Body of pancreas (tissue), 4 donors: ENCODE measurements at regions not wholly inside any gene's neighbourhood (a gene's known extent, or its start where the extent isn't known, plus 50 kb on each side); places are given as distances from the start of the nearest gene placed in this dataset.

ENCODE experiments used
- POLR2A ChIP-seq, 3 donors: fragments of 450-650 bp; IDR thresholded peaks; one replicate each; pipeline ENCODE4 v1.6.1; 2016; ENCODE audit warnings: antibody characterized with exemption in 3 of 3, mild to moderate bottlenecking in 2 of 3
- TF ChIP-seq, protein P1 (sequence below), 7 experiments: fragments of 450-650 bp in 4 of 7; fragments of 200-600 bp in 3 of 7; sonication (generic) in 3 of 7; IDR thresholded peaks; one replicate each; pipeline ENCODE4 v1.5.1; 2016 to 2019; ENCODE audit warnings: antibody characterized with exemption in 7 of 7

GRCh38 chr15:97517737-97518136, 442.8 kb upstream of the ARRDC4 start:
- TF ChIP-seq, protein P1, sequence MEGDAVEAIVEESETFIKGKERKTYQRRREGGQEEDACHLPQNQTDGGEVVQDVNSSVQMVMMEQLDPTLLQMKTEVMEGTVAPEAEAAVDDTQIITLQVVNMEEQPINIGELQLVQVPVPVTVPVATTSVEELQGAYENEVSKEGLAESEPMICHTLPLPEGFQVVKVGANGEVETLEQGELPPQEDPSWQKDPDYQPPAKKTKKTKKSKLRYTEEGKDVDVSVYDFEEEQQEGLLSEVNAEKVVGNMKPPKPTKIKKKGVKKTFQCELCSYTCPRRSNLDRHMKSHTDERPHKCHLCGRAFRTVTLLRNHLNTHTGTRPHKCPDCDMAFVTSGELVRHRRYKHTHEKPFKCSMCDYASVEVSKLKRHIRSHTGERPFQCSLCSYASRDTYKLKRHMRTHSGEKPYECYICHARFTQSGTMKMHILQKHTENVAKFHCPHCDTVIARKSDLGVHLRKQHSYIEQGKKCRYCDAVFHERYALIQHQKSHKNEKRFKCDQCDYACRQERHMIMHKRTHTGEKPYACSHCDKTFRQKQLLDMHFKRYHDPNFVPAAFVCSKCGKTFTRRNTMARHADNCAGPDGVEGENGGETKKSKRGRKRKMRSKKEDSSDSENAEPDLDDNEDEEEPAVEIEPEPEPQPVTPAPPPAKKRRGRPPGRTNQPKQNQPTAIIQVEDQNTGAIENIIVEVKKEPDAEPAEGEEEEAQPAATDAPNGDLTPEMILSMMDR (IDR thresholded peaks at IDR 0.05), result no peak
- TF ChIP-seq POLR2A (IDR thresholded peaks at IDR 0.05), result no peak
